GM03348 (cell line): ENCODE measurements at regions not wholly inside any gene's neighbourhood (a gene's known extent, or its start where the extent isn't known, plus 50 kb on each side); places are given as distances from the start of the nearest gene placed in this dataset.
A peak's percentile ranks its signal among the peaks of the same experiment; 100 is the strongest.
"Not testable (repeated sequence)": the region's sequence is repeated elsewhere in the genome, so short reads cannot be mapped to it uniquely, and the experiment has no call there.

Source experiments
- DNase-seq: peaks from one replicate; pipeline ENCODE4 v3.0.0; 2012; ENCODE audit warnings: low spot score

- DNase-seq = peak; percentile 69
Measured at GRCh38 chr2:20130821-20131645, 79.6 kb upstream of the LAPTM4A start.

GRCh38 chr2:20130160-20130560 lies 78.7 kb upstream of the LAPTM4A start:
- DNase-seq = no peak

- DNase-seq = no peak
Measured at GRCh38 chr2:20129331-20130159, 78.1 kb upstream of the LAPTM4A start.

- no peak for DNase-seq
Measured at GRCh38 chr2:20128506-20129330, 77.3 kb upstream of the LAPTM4A start.

- no peak for DNase-seq
Measured at GRCh38 chr2:20126469-20126868, 75.0 kb upstream of the LAPTM4A start.

- no peak for DNase-seq
Measured at GRCh38 chr2:20126040-20126439, 74.6 kb upstream of the LAPTM4A start.

- peak; percentile 42 for DNase-seq
Measured at GRCh38 chr2:20125616-20126015, 74.2 kb upstream of the LAPTM4A start.

- DNase-seq = no peak
Measured at GRCh38 chr2:20125164-20125563, 73.7 kb upstream of the LAPTM4A start.

- DNase-seq = no peak
Measured at GRCh38 chr2:20123871-20124594, 72.6 kb upstream of the LAPTM4A start.

- no peak for DNase-seq
Measured at GRCh38 chr2:20122864-20123263, 71.4 kb upstream of the LAPTM4A start.

GRCh38 chr2:20120569-20121416 lies 69.4 kb upstream of the LAPTM4A start:
- no peak for DNase-seq

GRCh38 chr2:20118051-20118450 lies 66.6 kb upstream of the LAPTM4A start:
- no peak for DNase-seq

GRCh38 chr2:20115902-20116301 lies 64.5 kb upstream of the LAPTM4A start:
- no peak for DNase-seq

GRCh38 chr2:20115374-20115773 lies 63.9 kb upstream of the LAPTM4A start:
- DNase-seq = no peak

GRCh38 chr2:20113986-20114938 lies 62.8 kb upstream of the LAPTM4A start:
- DNase-seq = no peak

- no peak for DNase-seq
Measured at GRCh38 chr2:20113004-20113796, 61.8 kb upstream of the LAPTM4A start.

GRCh38 chr2:20112361-20112760 lies 60.9 kb upstream of the LAPTM4A start:
- DNase-seq = not testable (repeated sequence)

- no peak for DNase-seq
Measured at GRCh38 chr2:20111311-20112131, 60.1 kb upstream of the LAPTM4A start.
